ENCODE measurements at regions not wholly inside any gene's neighbourhood (a gene's known extent, or its start where the extent isn't known, plus 50 kb on each side); places are given as distances from the start of the nearest gene placed in this dataset.

GRCh38 chr3:6726811-6727210 is 134.1 kb upstream of the GRM7 start:
- TF ChIP-seq CSRNP3 (CRISPR knock-in tag; IDR thresholded peaks at IDR 0.05) (no peak), ZFP30 (CRISPR knock-in tag; IDR thresholded peaks at IDR 0.05) (no peak), RARB (CRISPR knock-in tag; IDR thresholded peaks at IDR 0.05) (no peak), OSR1 (CRISPR knock-in tag; IDR thresholded peaks at IDR 0.05) (no peak), ARNTL (CRISPR knock-in tag; IDR thresholded peaks at IDR 0.05; ENCODE audit: borderline replicate concordance, low read depth) (no peak), ZFP3 (CRISPR knock-in tag; IDR thresholded peaks at IDR 0.05) (no peak)
- TF ChIP-seq, protein P1, sequence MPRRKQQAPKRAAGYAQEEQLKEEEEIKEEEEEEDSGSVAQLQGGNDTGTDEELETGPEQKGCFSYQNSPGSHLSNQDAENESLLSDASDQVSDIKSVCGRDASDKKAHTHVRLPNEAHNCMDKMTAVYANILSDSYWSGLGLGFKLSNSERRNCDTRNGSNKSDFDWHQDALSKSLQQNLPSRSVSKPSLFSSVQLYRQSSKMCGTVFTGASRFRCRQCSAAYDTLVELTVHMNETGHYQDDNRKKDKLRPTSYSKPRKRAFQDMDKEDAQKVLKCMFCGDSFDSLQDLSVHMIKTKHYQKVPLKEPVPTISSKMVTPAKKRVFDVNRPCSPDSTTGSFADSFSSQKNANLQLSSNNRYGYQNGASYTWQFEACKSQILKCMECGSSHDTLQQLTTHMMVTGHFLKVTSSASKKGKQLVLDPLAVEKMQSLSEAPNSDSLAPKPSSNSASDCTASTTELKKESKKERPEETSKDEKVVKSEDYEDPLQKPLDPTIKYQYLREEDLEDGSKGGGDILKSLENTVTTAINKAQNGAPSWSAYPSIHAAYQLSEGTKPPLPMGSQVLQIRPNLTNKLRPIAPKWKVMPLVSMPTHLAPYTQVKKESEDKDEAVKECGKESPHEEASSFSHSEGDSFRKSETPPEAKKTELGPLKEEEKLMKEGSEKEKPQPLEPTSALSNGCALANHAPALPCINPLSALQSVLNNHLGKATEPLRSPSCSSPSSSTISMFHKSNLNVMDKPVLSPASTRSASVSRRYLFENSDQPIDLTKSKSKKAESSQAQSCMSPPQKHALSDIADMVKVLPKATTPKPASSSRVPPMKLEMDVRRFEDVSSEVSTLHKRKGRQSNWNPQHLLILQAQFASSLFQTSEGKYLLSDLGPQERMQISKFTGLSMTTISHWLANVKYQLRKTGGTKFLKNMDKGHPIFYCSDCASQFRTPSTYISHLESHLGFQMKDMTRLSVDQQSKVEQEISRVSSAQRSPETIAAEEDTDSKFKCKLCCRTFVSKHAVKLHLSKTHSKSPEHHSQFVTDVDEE (CRISPR knock-in tag; IDR thresholded peaks at IDR 0.05), result no peak
